PFSK-1 (cell line): ENCODE measurements at regions not wholly inside any gene's neighbourhood (a gene's known extent, or its start where the extent isn't known, plus 50 kb on each side); places are given as distances from the start of the nearest gene placed in this dataset.

Experiments
- REST ChIP-seq, 2 experiments: IDR thresholded peaks; 2 replicates each; pipeline versions ENCODE4 v1.6.1 to v1.8.0; 2011 to 2012; ENCODE audit warnings: low read depth in 2 of 2, low read length in 2 of 2, control low read depth in 1 of 2, inconsistent platforms in 1 of 2, mild to moderate bottlenecking in 1 of 2, moderate library complexity in 1 of 2; ENCODE audit not compliant: insufficient read depth in 1 of 2
- SIN3A ChIP-seq: IDR thresholded peaks from 2 replicates; pipeline ENCODE4 v1.6.1; 2012; ENCODE audit warnings: mild to moderate bottlenecking, low read length, moderate library complexity, borderline replicate concordance; ENCODE audit not compliant: insufficient read depth
- TAF1 ChIP-seq: IDR thresholded peaks from 2 replicates; pipeline ENCODE4 v1.6.1; 2012; ENCODE audit warnings: low read length, control low read depth, borderline replicate concordance; ENCODE audit not compliant: insufficient read depth

- TF ChIP-seq SIN3A (no peak), REST (IDR thresholded peaks at IDR 0.05; ENCODE audit: insufficient read depth in 1 of 2, low read depth in 2 of 2, low read length in 2 of 2) (no peak), TAF1 (no peak)
Observed at GRCh38 chr20:40161391-40161790, 527.6 kb downstream of the MAFB start.
